ENCODE measurements at regions not wholly inside any gene's neighbourhood (a gene's known extent, or its start where the extent isn't known, plus 50 kb on each side); places are given as distances from the start of the nearest gene placed in this dataset.
"Not testable (repeated sequence)": the region's sequence is repeated elsewhere in the genome, so short reads cannot be mapped to it uniquely, and the experiment has no call there.

GRCh38 chr2:183881978-183882377 is 716.4 kb upstream of the ZNF804A start:
- Mint-ChIP-seq H3K36me3 (no peaks in the 10 kb centered on the region), H3K4me1 (ENCODE audit: unreplicated experiment) (no peaks in the 10 kb centered on the region), H3K27me3 (no peaks in the 10 kb centered on the region), H3K9me3 (no peaks in the 10 kb centered on the region), H3K4me3 (no peak overlapping the region), H3K27ac (no peak overlapping the region)
- no peak for DNase-seq (ENCODE audit: extremely low spot score, unreplicated experiment)
- TF ChIP-seq CTCF (conservative IDR thresholded peaks at IDR 0.05) = no peak

DNA sequence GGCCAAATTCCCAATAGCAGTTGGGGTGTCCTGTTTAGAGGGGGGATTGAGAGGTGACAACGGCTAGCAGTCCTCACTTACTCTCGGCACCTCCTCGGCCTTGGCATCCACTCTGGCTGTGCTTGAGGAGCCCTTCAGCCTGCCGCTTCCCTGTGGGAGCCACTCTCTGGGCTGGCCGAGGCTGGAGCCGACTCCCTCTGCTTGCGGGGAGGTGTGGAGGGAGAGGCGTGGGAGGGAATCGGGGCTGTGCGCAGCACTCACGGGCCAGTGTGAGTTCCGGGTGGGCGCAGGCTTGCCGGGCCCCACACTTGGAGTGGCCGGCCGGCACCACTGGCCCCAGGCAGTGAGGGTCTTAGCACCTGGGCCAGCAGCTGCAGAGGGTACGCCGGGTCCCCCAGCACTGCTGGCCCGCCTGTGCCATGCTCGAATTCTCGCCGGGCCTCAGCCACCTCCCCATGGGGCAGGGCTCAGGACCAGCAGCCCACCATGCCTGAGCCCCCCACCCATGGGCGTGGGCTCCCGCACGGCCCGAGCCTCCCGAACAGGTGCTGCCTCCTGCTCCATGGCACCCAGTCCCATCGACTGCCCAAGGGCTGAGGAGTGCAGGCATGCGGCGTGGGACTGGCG is 705.9 kb upstream of the ZNF804A start:
- Mint-ChIP-seq H3K36me3 (no peaks in the 10 kb centered on the region), H3K4me1 (ENCODE audit: unreplicated experiment) (no peaks in the 10 kb centered on the region), H3K9me3 (no peaks in the 10 kb centered on the region), H3K27ac (no peak overlapping the region), H3K27me3 (no peaks in the 10 kb centered on the region), H3K4me3 (no peak overlapping the region)
- no peak for DNase-seq (ENCODE audit: extremely low spot score, unreplicated experiment)
- no peak for TF ChIP-seq CTCF (conservative IDR thresholded peaks at IDR 0.05)

GRCh38 chr2:183898641-183899040 is 699.7 kb upstream of the ZNF804A start:
- Mint-ChIP-seq H3K4me1 (ENCODE audit: unreplicated experiment) (no peaks in the 10 kb centered on the region), H3K4me3 (no peak overlapping the region), H3K27me3 (no peaks in the 10 kb centered on the region), H3K36me3 (no peaks in the 10 kb centered on the region), H3K27ac (no peak overlapping the region), H3K9me3 (no peaks in the 10 kb centered on the region)
- DNase-seq (ENCODE audit: extremely low spot score, unreplicated experiment) = no peak
- no peak for TF ChIP-seq CTCF (conservative IDR thresholded peaks at IDR 0.05)

DNA sequence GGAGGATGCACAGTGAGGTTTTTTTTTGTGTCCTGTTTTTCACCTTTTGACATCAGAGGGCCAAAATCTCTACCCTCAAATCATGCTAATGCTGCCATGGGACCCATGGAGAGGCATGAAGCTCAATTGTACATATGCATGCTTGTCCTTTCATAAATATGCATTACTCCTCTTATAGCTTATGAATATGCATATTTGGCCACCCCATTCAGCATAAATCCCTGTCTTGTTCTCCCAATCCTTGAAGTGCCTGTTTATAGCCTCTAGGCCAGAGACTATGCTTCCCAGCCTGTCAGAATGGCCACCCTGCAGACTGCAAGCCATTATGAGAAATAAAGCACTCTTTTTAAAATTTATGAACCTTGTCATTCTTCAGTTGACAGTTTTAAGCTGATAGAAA is 696.4 kb upstream of the ZNF804A start:
- TF ChIP-seq CTCF (conservative IDR thresholded peaks at IDR 0.05) = no peak
- no peak overlapping the region for H3K27ac Mint-ChIP-seq
- no peaks in the 10 kb centered on the region for H3K27me3 Mint-ChIP-seq

GRCh38 chr2:183903026-183903425 is 695.3 kb upstream of the ZNF804A start:
- no peaks in the 10 kb centered on the region for H3K9me3 Mint-ChIP-seq
- no peak overlapping the region for H3K27ac Mint-ChIP-seq
- H3K27me3 Mint-ChIP-seq = no peaks in the 10 kb centered on the region
- DNase-seq (ENCODE audit: extremely low spot score, unreplicated experiment) = no peak
- no peaks in the 10 kb centered on the region for H3K36me3 Mint-ChIP-seq
- TF ChIP-seq CTCF (conservative IDR thresholded peaks at IDR 0.05) = no peak
- H3K4me3 Mint-ChIP-seq = no peak overlapping the region
- no peaks in the 10 kb centered on the region for H3K4me1 Mint-ChIP-seq (ENCODE audit: unreplicated experiment)

More for the DNA sequence above, 696.4 kb upstream of the ZNF804A start:
- H3K36me3 Mint-ChIP-seq = no peaks in the 10 kb centered on the region
- no peak overlapping the region for H3K4me3 Mint-ChIP-seq
- H3K4me1 Mint-ChIP-seq (ENCODE audit: unreplicated experiment) = no peaks in the 10 kb centered on the region
- no peaks in the 10 kb centered on the region for H3K9me3 Mint-ChIP-seq
- DNase-seq (ENCODE audit: extremely low spot score, unreplicated experiment) = no peak

- not testable (repeated sequence) for H3K36me3 Mint-ChIP-seq; H3K27ac Mint-ChIP-seq; H3K9me3 Mint-ChIP-seq; DNase-seq (ENCODE audit: extremely low spot score, unreplicated experiment); H3K4me3 Mint-ChIP-seq; H3K4me1 Mint-ChIP-seq (ENCODE audit: unreplicated experiment); H3K27me3 Mint-ChIP-seq
These were observed 682.3 kb upstream of the ZNF804A start for GRCh38 chr2:183916041-183916440.

Measured in type B pancreatic cell (in vitro differentiated cells).